ENCODE measurements at regions not wholly inside any gene's neighbourhood (a gene's known extent, or its start where the extent isn't known, plus 50 kb on each side); places are given as distances from the start of the nearest gene placed in this dataset.

DNA sequence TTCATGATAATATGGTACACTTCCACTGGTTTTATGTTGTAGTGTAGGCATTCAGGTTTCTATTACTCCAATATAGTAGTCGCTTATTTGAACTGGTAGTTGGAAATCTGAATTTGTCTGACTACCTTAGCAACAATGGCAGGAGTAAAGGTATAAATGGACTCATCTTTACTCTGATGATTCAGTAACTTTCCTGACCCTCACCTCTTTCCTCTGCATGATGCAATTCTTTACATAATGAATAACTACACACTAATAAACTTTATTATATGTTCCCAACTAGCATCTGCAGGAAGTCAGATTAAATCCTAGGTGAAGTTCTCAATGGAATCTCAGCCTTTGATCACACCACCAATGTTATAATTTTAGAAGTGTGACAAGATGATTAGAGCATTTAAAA lies 70.5 kb upstream of the ATP2B1 start:
- Histone ChIP-seq H3K9me3 (ENCODE audit: control insufficient read depth, low read depth, low read length) (no peaks in the 10 kb centered on the region), H3K18ac (ENCODE audit: insufficient read length, low read depth, low read length) (no peak overlapping the region), H4K5ac (ENCODE audit: insufficient read length, low read depth, low read length) (no peak overlapping the region), H4K91ac (ENCODE audit: insufficient read length, low read depth, low read length) (no peak overlapping the region), H3K23me2 (ENCODE audit: insufficient read length, low read depth, low read length, poor library complexity, severe bottlenecking) (no peaks in the 10 kb centered on the region), H3K79me2 (ENCODE audit: insufficient read depth, low read length) (no peaks in the 10 kb centered on the region), H2BK15ac (ENCODE audit: low read depth, low read length) (no peak overlapping the region), H3K27me3 (ENCODE audit: insufficient read depth, low read length) (no peaks in the 10 kb centered on the region), H3K56ac (ENCODE audit: insufficient read length, low read depth, low read length) (no peak overlapping the region), H3K4me2 (ENCODE audit: insufficient read depth, insufficient read length, low read length) (no peak overlapping the region), H3K4me1 (ENCODE audit: insufficient read depth, low read length) (no peaks in the 10 kb centered on the region), H3K79me1 (ENCODE audit: insufficient read depth, low read depth, low read length, poor library complexity, severe bottlenecking) (no peaks in the 10 kb centered on the region), H3K9ac (ENCODE audit: extremely low read depth, insufficient read length, low read length) (no peak overlapping the region), H2AK5ac (ENCODE audit: insufficient read length, low read length) (no peak overlapping the region), H3K27ac (ENCODE audit: insufficient read length, low read depth, low read length) (no peak overlapping the region), H3K23ac (ENCODE audit: insufficient read length, low read depth, low read length) (no peak overlapping the region), H2BK120ac (ENCODE audit: low read depth, low read length, poor library complexity, severe bottlenecking) (no peak overlapping the region), H4K20me1 (ENCODE audit: control insufficient read depth, insufficient read depth, insufficient read length) (no peaks in the 10 kb centered on the region), H3K4ac (ENCODE audit: low read depth, low read length) (no peak overlapping the region), H3T11ph (ENCODE audit: low read length) (no peak overlapping the region), H2BK12ac (ENCODE audit: insufficient read length, low read depth, low read length) (no peak overlapping the region), H2AFZ (ENCODE audit: low read length) (no peak overlapping the region), H2BK5ac (ENCODE audit: insufficient read length, low read length) (no peak overlapping the region), H3K14ac (ENCODE audit: insufficient read depth, low read length) (no peak overlapping the region), H2BK20ac (ENCODE audit: low read depth, low read length, poor library complexity, severe bottlenecking) (no peak overlapping the region), H4K8ac (replicated peaks; ENCODE audit: insufficient read length, low read depth, low read length) (no peak overlapping the region)
- no peak overlapping the region for H3K27ac Mint-ChIP-seq
- H3K4me1 Mint-ChIP-seq = peaks cover 4 to 5% of the 10 kb centered on the region in 2 experiments
- TF ChIP-seq, protein P1, sequence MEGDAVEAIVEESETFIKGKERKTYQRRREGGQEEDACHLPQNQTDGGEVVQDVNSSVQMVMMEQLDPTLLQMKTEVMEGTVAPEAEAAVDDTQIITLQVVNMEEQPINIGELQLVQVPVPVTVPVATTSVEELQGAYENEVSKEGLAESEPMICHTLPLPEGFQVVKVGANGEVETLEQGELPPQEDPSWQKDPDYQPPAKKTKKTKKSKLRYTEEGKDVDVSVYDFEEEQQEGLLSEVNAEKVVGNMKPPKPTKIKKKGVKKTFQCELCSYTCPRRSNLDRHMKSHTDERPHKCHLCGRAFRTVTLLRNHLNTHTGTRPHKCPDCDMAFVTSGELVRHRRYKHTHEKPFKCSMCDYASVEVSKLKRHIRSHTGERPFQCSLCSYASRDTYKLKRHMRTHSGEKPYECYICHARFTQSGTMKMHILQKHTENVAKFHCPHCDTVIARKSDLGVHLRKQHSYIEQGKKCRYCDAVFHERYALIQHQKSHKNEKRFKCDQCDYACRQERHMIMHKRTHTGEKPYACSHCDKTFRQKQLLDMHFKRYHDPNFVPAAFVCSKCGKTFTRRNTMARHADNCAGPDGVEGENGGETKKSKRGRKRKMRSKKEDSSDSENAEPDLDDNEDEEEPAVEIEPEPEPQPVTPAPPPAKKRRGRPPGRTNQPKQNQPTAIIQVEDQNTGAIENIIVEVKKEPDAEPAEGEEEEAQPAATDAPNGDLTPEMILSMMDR (conservative IDR thresholded peaks at IDR 0.05) = no peak
- no peak for DNase-seq
- no peaks in the 10 kb centered on the region for H3K36me3 Mint-ChIP-seq (ENCODE audit: insufficient read depth in 1 of 3, low read depth in 3 of 3)
- no peaks in the 10 kb centered on the region for H3K27me3 Mint-ChIP-seq (ENCODE audit: low read depth)
- H3K4me3 Mint-ChIP-seq = no peak overlapping the region
- WGBS (ENCODE audit: extremely low coverage, insufficient read length, low lambda C conversion rate) = no CpG with 5 or more reads among the region's 1 CpG
- H3K9me3 Mint-ChIP-seq = no peaks in the 10 kb centered on the region

Measured in H9 (cell line).